ENCODE measurements at regions not wholly inside any gene's neighbourhood (a gene's known extent, or its start where the extent isn't known, plus 50 kb on each side); places are given as distances from the start of the nearest gene placed in this dataset.
"Not testable (repeated sequence)": the region's sequence is repeated elsewhere in the genome, so short reads cannot be mapped to it uniquely, and the experiment has no call there.

GRCh38 chr3:145017959-145018358, 1046.3 kb downstream of the DIPK2A start:
- no peak overlapping the region for H3K4me3 Mint-ChIP-seq (ENCODE audit: low read depth, unreplicated experiment)
- no peak for TF ChIP-seq CTCF (IDR thresholded peaks at IDR 0.05; ENCODE audit: unreplicated experiment)
- no peaks in the 10 kb centered on the region for H3K27me3 Mint-ChIP-seq (ENCODE audit: unreplicated experiment)
- no peaks in the 10 kb centered on the region for H3K4me1 Mint-ChIP-seq (ENCODE audit: low read depth, unreplicated experiment)
- intact Hi-C loops (cut with micrococcal nuclease; ENCODE audit: unreplicated experiment) = no loop called here
- H3K27ac Mint-ChIP-seq (ENCODE audit: unreplicated experiment) = no peak overlapping the region
- no TSS peak for BruUV-seq (replicated peaks)
- CTCF ChIA-PET = no interaction called here
- no peaks in the 10 kb centered on the region for H3K9me3 Mint-ChIP-seq (ENCODE audit: low read depth, unreplicated experiment)
- no peaks in the 10 kb centered on the region for H3K36me3 Mint-ChIP-seq (ENCODE audit: insufficient read depth, unreplicated experiment)
- DNase-seq = peak; percentile 12

- Mint-ChIP-seq H3K36me3 (ENCODE audit: insufficient read depth, unreplicated experiment) (no peaks in the 10 kb centered on the region), H3K9me3 (ENCODE audit: low read depth, unreplicated experiment) (peaks cover 4% of the 10 kb centered on the region), H3K4me3 (ENCODE audit: low read depth, unreplicated experiment) (no peak overlapping the region), H3K27me3 (ENCODE audit: unreplicated experiment) (no peaks in the 10 kb centered on the region), H3K27ac (ENCODE audit: unreplicated experiment) (no peak overlapping the region), H3K4me1 (ENCODE audit: low read depth, unreplicated experiment) (no peaks in the 10 kb centered on the region)
- BruUV-seq (replicated peaks) = no TSS peak
- TF ChIP-seq CTCF (IDR thresholded peaks at IDR 0.05; ENCODE audit: unreplicated experiment) = no peak
- intact Hi-C loops (cut with micrococcal nuclease; ENCODE audit: unreplicated experiment) = no loop called here
- no peak for DNase-seq
- CTCF ChIA-PET = interaction anchor here (0.7 kb wide), 1 partner anchor 1002 kb away, joined by 3 read pairs; no protein-coding TSS in a partner anchor
Observed at GRCh38 chr3:145022447-145022846, 1050.8 kb downstream of the DIPK2A start.

- Mint-ChIP-seq H3K4me1 (ENCODE audit: low read depth, unreplicated experiment) (no peaks in the 10 kb centered on the region), H3K27me3 (ENCODE audit: unreplicated experiment) (no peaks in the 10 kb centered on the region), H3K36me3 (ENCODE audit: insufficient read depth, unreplicated experiment) (no peaks in the 10 kb centered on the region), H3K4me3 (ENCODE audit: low read depth, unreplicated experiment) (no peak overlapping the region), H3K27ac (ENCODE audit: unreplicated experiment) (no peak overlapping the region), H3K9me3 (ENCODE audit: low read depth, unreplicated experiment) (peaks cover 11% of the 10 kb centered on the region)
- BruUV-seq (replicated peaks) = no TSS peak
- intact Hi-C loops (cut with micrococcal nuclease; ENCODE audit: unreplicated experiment) = no loop called here
- DNase-seq = no peak
- CTCF ChIA-PET = no interaction called here
- TF ChIP-seq CTCF (IDR thresholded peaks at IDR 0.05; ENCODE audit: unreplicated experiment) = no peak
Observed at GRCh38 chr3:145024700-145025099, 1053.1 kb downstream of the DIPK2A start.

GRCh38 chr3:145027186-145027585, 1055.6 kb downstream of the DIPK2A start:
- H3K36me3 Mint-ChIP-seq (ENCODE audit: insufficient read depth, unreplicated experiment); H3K27ac Mint-ChIP-seq (ENCODE audit: unreplicated experiment); DNase-seq; H3K4me3 Mint-ChIP-seq (ENCODE audit: low read depth, unreplicated experiment); intact Hi-C loops (cut with micrococcal nuclease; ENCODE audit: unreplicated experiment); H3K27me3 Mint-ChIP-seq (ENCODE audit: unreplicated experiment); BruUV-seq (replicated peaks); H3K4me1 Mint-ChIP-seq (ENCODE audit: low read depth, unreplicated experiment): not testable (repeated sequence)
- CTCF ChIA-PET = interaction anchor here (0.6 kb wide), 1 partner anchor 11 kb away, joined by 3 read pairs; no protein-coding TSS in a partner anchor
- H3K9me3 Mint-ChIP-seq (ENCODE audit: low read depth, unreplicated experiment) = peaks cover 11% of the 10 kb centered on the region

- CTCF ChIA-PET = no interaction called here
- intact Hi-C loops (cut with micrococcal nuclease; ENCODE audit: unreplicated experiment) = no loop called here
- H3K9me3 Mint-ChIP-seq (ENCODE audit: low read depth, unreplicated experiment) = peaks cover 11% of the 10 kb centered on the region
- no TSS peak for BruUV-seq (replicated peaks)
- no peak for TF ChIP-seq CTCF (IDR thresholded peaks at IDR 0.05; ENCODE audit: unreplicated experiment)
- DNase-seq = no peak
- no peaks in the 10 kb centered on the region for H3K4me1 Mint-ChIP-seq (ENCODE audit: low read depth, unreplicated experiment)
- no peaks in the 10 kb centered on the region for H3K36me3 Mint-ChIP-seq (ENCODE audit: insufficient read depth, unreplicated experiment)
- no peak overlapping the region for H3K4me3 Mint-ChIP-seq (ENCODE audit: low read depth, unreplicated experiment)
- no peak overlapping the region for H3K27ac Mint-ChIP-seq (ENCODE audit: unreplicated experiment)
- H3K27me3 Mint-ChIP-seq (ENCODE audit: unreplicated experiment) = no peaks in the 10 kb centered on the region
Observed at GRCh38 chr3:145032791-145033190, 1061.2 kb downstream of the DIPK2A start.

All from Calu3 (cell line).